ENCODE measurements at regions not wholly inside any gene's neighbourhood (a gene's known extent, or its start where the extent isn't known, plus 50 kb on each side); places are given as distances from the start of the nearest gene placed in this dataset.
"Not testable (repeated sequence)": the region's sequence is repeated elsewhere in the genome, so short reads cannot be mapped to it uniquely, and the experiment has no call there.

GRCh38 chr5:30365031-30365430, 828.5 kb upstream of the CDH6 start:
- H3K27ac ChIP-seq (ENCODE audit: low read length); H3K27me3 ChIP-seq (ENCODE audit: low read length); H2AFZ ChIP-seq (ENCODE audit: low read length); H4K20me1 ChIP-seq (ENCODE audit: insufficient read depth, low read depth, low read length); H3K4me1 ChIP-seq (ENCODE audit: low read length); H3K9me2 ChIP-seq (replicated peaks; ENCODE audit: insufficient read depth, low read length); DNase-seq; H3K4me3 ChIP-seq (ENCODE audit: low read length); H3K79me2 ChIP-seq (ENCODE audit: low read length); H3K9ac ChIP-seq (ENCODE audit: low read length); H3K4me2 ChIP-seq (ENCODE audit: low read depth, low read length, poor library complexity, severe bottlenecking); H3K36me3 ChIP-seq (ENCODE audit: insufficient read depth, low read length): not testable (repeated sequence)
- peaks cover 18% of the 10 kb centered on the region for H3K9me3 ChIP-seq (ENCODE audit: low read length)

- H3K27ac ChIP-seq (ENCODE audit: low read length), result no peak overlapping the region
- 0 out of 2 replicates have a peak, but pooled peaks cover 3% of the 10 kb centered on the region for H3K9me3 ChIP-seq (ENCODE audit: low read length)
- H2AFZ ChIP-seq (ENCODE audit: low read length), result no peak overlapping the region
- H3K9me2 ChIP-seq (replicated peaks; ENCODE audit: insufficient read depth, low read length), result no peaks in the 10 kb centered on the region
- no peak for DNase-seq
- H4K20me1 ChIP-seq (ENCODE audit: insufficient read depth, low read depth, low read length), result no peaks in the 10 kb centered on the region
- H3K4me2 ChIP-seq (ENCODE audit: low read depth, low read length, poor library complexity, severe bottlenecking), result no peak overlapping the region
- H3K79me2 ChIP-seq (ENCODE audit: low read length), result no peaks in the 10 kb centered on the region
- no peaks in the 10 kb centered on the region for H3K27me3 ChIP-seq (ENCODE audit: low read length)
- H3K9ac ChIP-seq (ENCODE audit: low read length), result no peak overlapping the region
- H3K36me3 ChIP-seq (ENCODE audit: insufficient read depth, low read length), result no peaks in the 10 kb centered on the region
- no peak overlapping the region for H3K4me3 ChIP-seq (ENCODE audit: low read length)
- no peaks in the 10 kb centered on the region for H3K4me1 ChIP-seq (ENCODE audit: low read length)
Observed at GRCh38 chr5:30357371-30357770, 836.1 kb upstream of the CDH6 start.

GRCh38 chr5:30355675-30356074, 837.8 kb upstream of the CDH6 start:
- H3K4me2 ChIP-seq (ENCODE audit: low read depth, low read length, poor library complexity, severe bottlenecking), result no peak overlapping the region
- no peak for DNase-seq
- no peaks in the 10 kb centered on the region for H3K4me1 ChIP-seq (ENCODE audit: low read length)
- H2AFZ ChIP-seq (ENCODE audit: low read length), result no peak overlapping the region
- no peaks in the 10 kb centered on the region for H4K20me1 ChIP-seq (ENCODE audit: insufficient read depth, low read depth, low read length)
- H3K9ac ChIP-seq (ENCODE audit: low read length), result no peak overlapping the region
- no peaks in the 10 kb centered on the region for H3K36me3 ChIP-seq (ENCODE audit: insufficient read depth, low read length)
- H3K79me2 ChIP-seq (ENCODE audit: low read length), result no peaks in the 10 kb centered on the region
- no peak overlapping the region for H3K27ac ChIP-seq (ENCODE audit: low read length)
- H3K9me2 ChIP-seq (replicated peaks; ENCODE audit: insufficient read depth, low read length), result no peaks in the 10 kb centered on the region
- H3K27me3 ChIP-seq (ENCODE audit: low read length), result no peaks in the 10 kb centered on the region
- peaks cover 8% of the 10 kb centered on the region; the same call in 1 of the 2 replicates for H3K9me3 ChIP-seq (ENCODE audit: low read length)
- H3K4me3 ChIP-seq (ENCODE audit: low read length), result no peak overlapping the region

GRCh38 chr5:30347858-30348257, 845.6 kb upstream of the CDH6 start:
- no peak for DNase-seq
- H3K36me3 ChIP-seq (ENCODE audit: insufficient read depth, low read length), result no peaks in the 10 kb centered on the region
- peaks cover 32% of the 10 kb centered on the region for H3K9me3 ChIP-seq (ENCODE audit: low read length)
- no peaks in the 10 kb centered on the region for H3K4me1 ChIP-seq (ENCODE audit: low read length)
- H3K79me2 ChIP-seq (ENCODE audit: low read length), result no peaks in the 10 kb centered on the region
- no peak overlapping the region for H3K4me2 ChIP-seq (ENCODE audit: low read depth, low read length, poor library complexity, severe bottlenecking)
- no peaks in the 10 kb centered on the region for H3K9me2 ChIP-seq (replicated peaks; ENCODE audit: insufficient read depth, low read length)
- no peak overlapping the region for H3K27ac ChIP-seq (ENCODE audit: low read length)
- H3K27me3 ChIP-seq (ENCODE audit: low read length), result no peaks in the 10 kb centered on the region
- H2AFZ ChIP-seq (ENCODE audit: low read length), result no peak overlapping the region
- no peak overlapping the region for H3K4me3 ChIP-seq (ENCODE audit: low read length)
- no peaks in the 10 kb centered on the region for H4K20me1 ChIP-seq (ENCODE audit: insufficient read depth, low read depth, low read length)
- no peak overlapping the region for H3K9ac ChIP-seq (ENCODE audit: low read length)

GRCh38 chr5:30345539-30346345, 847.7 kb upstream of the CDH6 start:
- H3K36me3 ChIP-seq (ENCODE audit: insufficient read depth, low read length); H3K4me1 ChIP-seq (ENCODE audit: low read length); H3K27me3 ChIP-seq (ENCODE audit: low read length); H3K9ac ChIP-seq (ENCODE audit: low read length); H3K4me2 ChIP-seq (ENCODE audit: low read depth, low read length, poor library complexity, severe bottlenecking); DNase-seq; H2AFZ ChIP-seq (ENCODE audit: low read length); H4K20me1 ChIP-seq (ENCODE audit: insufficient read depth, low read depth, low read length); H3K79me2 ChIP-seq (ENCODE audit: low read length); H3K27ac ChIP-seq (ENCODE audit: low read length); H3K4me3 ChIP-seq (ENCODE audit: low read length); H3K9me2 ChIP-seq (replicated peaks; ENCODE audit: insufficient read depth, low read length): not testable (repeated sequence)
- peaks cover 32% of the 10 kb centered on the region for H3K9me3 ChIP-seq (ENCODE audit: low read length)

- Histone ChIP-seq H3K9me2 (replicated peaks; ENCODE audit: insufficient read depth, low read length) (no peaks in the 10 kb centered on the region), H3K4me3 (ENCODE audit: low read length) (no peak overlapping the region), H3K4me1 (ENCODE audit: low read length) (no peaks in the 10 kb centered on the region), H3K4me2 (ENCODE audit: low read depth, low read length, poor library complexity, severe bottlenecking) (no peak overlapping the region), H3K27ac (ENCODE audit: low read length) (no peak overlapping the region), H3K9me3 (ENCODE audit: low read length) (peaks cover 25% of the 10 kb centered on the region; the same call in 1 of the 2 replicates), H4K20me1 (ENCODE audit: insufficient read depth, low read depth, low read length) (no peaks in the 10 kb centered on the region), H3K79me2 (ENCODE audit: low read length) (no peaks in the 10 kb centered on the region), H3K9ac (ENCODE audit: low read length) (no peak overlapping the region), H3K27me3 (ENCODE audit: low read length) (no peaks in the 10 kb centered on the region), H3K36me3 (ENCODE audit: insufficient read depth, low read length) (no peaks in the 10 kb centered on the region), H2AFZ (ENCODE audit: low read length) (no peak overlapping the region)
- no peak for DNase-seq
Observed at GRCh38 chr5:30343707-30344106, 849.8 kb upstream of the CDH6 start.

GRCh38 chr5:30341466-30341865, 852.0 kb upstream of the CDH6 start:
- H3K79me2 ChIP-seq (ENCODE audit: low read length), result no peaks in the 10 kb centered on the region
- no peaks in the 10 kb centered on the region for H4K20me1 ChIP-seq (ENCODE audit: insufficient read depth, low read depth, low read length)
- no peak overlapping the region for H3K4me3 ChIP-seq (ENCODE audit: low read length)
- H3K27ac ChIP-seq (ENCODE audit: low read length), result no peak overlapping the region
- H2AFZ ChIP-seq (ENCODE audit: low read length), result no peak overlapping the region
- no peaks in the 10 kb centered on the region for H3K36me3 ChIP-seq (ENCODE audit: insufficient read depth, low read length)
- no peak overlapping the region for H3K4me2 ChIP-seq (ENCODE audit: low read depth, low read length, poor library complexity, severe bottlenecking)
- H3K4me1 ChIP-seq (ENCODE audit: low read length), result no peaks in the 10 kb centered on the region
- H3K9ac ChIP-seq (ENCODE audit: low read length), result no peak overlapping the region
- H3K9me2 ChIP-seq (replicated peaks; ENCODE audit: insufficient read depth, low read length), result no peaks in the 10 kb centered on the region
- no peak for DNase-seq
- H3K27me3 ChIP-seq (ENCODE audit: low read length), result no peaks in the 10 kb centered on the region
- peaks cover 11% of the 10 kb centered on the region; the same call in 1 of the 2 replicates for H3K9me3 ChIP-seq (ENCODE audit: low read length)

- Histone ChIP-seq H3K36me3 (ENCODE audit: insufficient read depth, low read length) (no peaks in the 10 kb centered on the region), H3K4me1 (ENCODE audit: low read length) (no peaks in the 10 kb centered on the region), H3K4me2 (ENCODE audit: low read depth, low read length, poor library complexity, severe bottlenecking) (no peak overlapping the region), H2AFZ (ENCODE audit: low read length) (no peak overlapping the region), H3K27ac (ENCODE audit: low read length) (no peak overlapping the region), H3K27me3 (ENCODE audit: low read length) (no peaks in the 10 kb centered on the region), H4K20me1 (ENCODE audit: insufficient read depth, low read depth, low read length) (no peaks in the 10 kb centered on the region), H3K9me3 (ENCODE audit: low read length) (peaks cover 18% of the 10 kb centered on the region), H3K79me2 (ENCODE audit: low read length) (no peaks in the 10 kb centered on the region), H3K4me3 (ENCODE audit: low read length) (no peak overlapping the region), H3K9ac (ENCODE audit: low read length) (no peak overlapping the region), H3K9me2 (replicated peaks; ENCODE audit: insufficient read depth, low read length) (no peaks in the 10 kb centered on the region)
- DNase-seq, result no peak
Observed at GRCh38 chr5:30337084-30337573, 856.4 kb upstream of the CDH6 start.

All from Karpas-422 (cell line).